ENCODE measurements at regions not wholly inside any gene's neighbourhood (a gene's known extent, or its start where the extent isn't known, plus 50 kb on each side); places are given as distances from the start of the nearest gene placed in this dataset.
A peak's percentile ranks its signal among the peaks of the same experiment; 100 is the strongest.
"Not testable (repeated sequence)": the region's sequence is repeated elsewhere in the genome, so short reads cannot be mapped to it uniquely, and the experiment has no call there.

GRCh38 chr14:85010186-85010585, 519.8 kb upstream of the FLRT2 start:
- peak; percentile 7 for DNase-seq (ENCODE audit: low read depth)
- TF ChIP-seq CTCF (conservative IDR thresholded peaks at IDR 0.05; ENCODE audit: low read length): no peak
- no peak overlapping the region for H3K4me3 ChIP-seq (ENCODE audit: low read length)

- H3K4me3 ChIP-seq (ENCODE audit: low read length): no peak overlapping the region
- TF ChIP-seq CTCF (conservative IDR thresholded peaks at IDR 0.05; ENCODE audit: low read length): no peak
- no peak for DNase-seq (ENCODE audit: low read depth)
Observed at GRCh38 chr14:85016496-85016895, 513.4 kb upstream of the FLRT2 start.

- DNase-seq (ENCODE audit: low read depth); H3K4me3 ChIP-seq (ENCODE audit: low read length): not testable (repeated sequence)
Observed at GRCh38 chr14:85023866-85024265, 506.1 kb upstream of the FLRT2 start.

- TF ChIP-seq CTCF (conservative IDR thresholded peaks at IDR 0.05; ENCODE audit: low read length): no peak
- DNase-seq (ENCODE audit: low read depth): peak; percentile 9
- no peak overlapping the region for H3K4me3 ChIP-seq (ENCODE audit: low read length)
Observed at GRCh38 chr14:85024931-85025330, 505.0 kb upstream of the FLRT2 start.

GRCh38 chr14:85027681-85028370, 502.1 kb upstream of the FLRT2 start:
- no peak for DNase-seq (ENCODE audit: low read depth)

GRCh38 chr14:85037411-85037810, 492.5 kb upstream of the FLRT2 start:
- no peak for DNase-seq (ENCODE audit: low read depth)
- H3K4me3 ChIP-seq (ENCODE audit: low read length): no peak overlapping the region
- TF ChIP-seq CTCF (conservative IDR thresholded peaks at IDR 0.05; ENCODE audit: low read length): no peak

More at GRCh38 chr14:85027681-85028370, 502.1 kb upstream of the FLRT2 start:
- TF ChIP-seq CTCF (conservative IDR thresholded peaks at IDR 0.05; ENCODE audit: low read length): no peak
- H3K4me3 ChIP-seq (ENCODE audit: low read length): no peak overlapping the region

GRCh38 chr14:85038526-85039352, 491.2 kb upstream of the FLRT2 start:
- H3K4me3 ChIP-seq (ENCODE audit: low read length): no peak overlapping the region
- TF ChIP-seq CTCF (conservative IDR thresholded peaks at IDR 0.05; ENCODE audit: low read length): no peak
- peak; percentile 18 for DNase-seq (ENCODE audit: low read depth)
